ENCODE measurements at regions not wholly inside any gene's neighbourhood (a gene's known extent, or its start where the extent isn't known, plus 50 kb on each side); places are given as distances from the start of the nearest gene placed in this dataset.

GRCh38 chr5:158609333-158610050 lies 490.2 kb downstream of the EBF1 start:
- H3K27me3 ChIP-seq (ENCODE audit: low read depth), result no peaks in the 10 kb centered on the region
- intact Hi-C loops (cut with DNase I), result no loop called here
- no peaks in the 10 kb centered on the region for H3K9me3 ChIP-seq
- H3K36me3 ChIP-seq, result no peaks in the 10 kb centered on the region
- ATAC-seq (no peak), DNase-seq (no peak)
- no peaks in the 10 kb centered on the region for H3K4me1 ChIP-seq
- no peak overlapping the region for H3K27ac ChIP-seq
- no peak overlapping the region for H3K4me3 ChIP-seq
- TF ChIP-seq, protein P1, sequence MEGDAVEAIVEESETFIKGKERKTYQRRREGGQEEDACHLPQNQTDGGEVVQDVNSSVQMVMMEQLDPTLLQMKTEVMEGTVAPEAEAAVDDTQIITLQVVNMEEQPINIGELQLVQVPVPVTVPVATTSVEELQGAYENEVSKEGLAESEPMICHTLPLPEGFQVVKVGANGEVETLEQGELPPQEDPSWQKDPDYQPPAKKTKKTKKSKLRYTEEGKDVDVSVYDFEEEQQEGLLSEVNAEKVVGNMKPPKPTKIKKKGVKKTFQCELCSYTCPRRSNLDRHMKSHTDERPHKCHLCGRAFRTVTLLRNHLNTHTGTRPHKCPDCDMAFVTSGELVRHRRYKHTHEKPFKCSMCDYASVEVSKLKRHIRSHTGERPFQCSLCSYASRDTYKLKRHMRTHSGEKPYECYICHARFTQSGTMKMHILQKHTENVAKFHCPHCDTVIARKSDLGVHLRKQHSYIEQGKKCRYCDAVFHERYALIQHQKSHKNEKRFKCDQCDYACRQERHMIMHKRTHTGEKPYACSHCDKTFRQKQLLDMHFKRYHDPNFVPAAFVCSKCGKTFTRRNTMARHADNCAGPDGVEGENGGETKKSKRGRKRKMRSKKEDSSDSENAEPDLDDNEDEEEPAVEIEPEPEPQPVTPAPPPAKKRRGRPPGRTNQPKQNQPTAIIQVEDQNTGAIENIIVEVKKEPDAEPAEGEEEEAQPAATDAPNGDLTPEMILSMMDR (IDR thresholded peaks at IDR 0.05), result no peak

GRCh38 chr5:158607088-158607487 lies 492.6 kb downstream of the EBF1 start:
- no peaks in the 10 kb centered on the region for H3K9me3 ChIP-seq
- intact Hi-C loops (cut with DNase I), result no loop called here
- H3K27ac ChIP-seq, result no peak overlapping the region
- no peak for DNase-seq
- no peak for ATAC-seq
- H3K4me1 ChIP-seq, result no peaks in the 10 kb centered on the region
- no peaks in the 10 kb centered on the region for H3K36me3 ChIP-seq
- H3K4me3 ChIP-seq, result no peak overlapping the region
- no peaks in the 10 kb centered on the region for H3K27me3 ChIP-seq (ENCODE audit: low read depth)
- TF ChIP-seq, protein P1 (IDR thresholded peaks at IDR 0.05), result no peak

DNA sequence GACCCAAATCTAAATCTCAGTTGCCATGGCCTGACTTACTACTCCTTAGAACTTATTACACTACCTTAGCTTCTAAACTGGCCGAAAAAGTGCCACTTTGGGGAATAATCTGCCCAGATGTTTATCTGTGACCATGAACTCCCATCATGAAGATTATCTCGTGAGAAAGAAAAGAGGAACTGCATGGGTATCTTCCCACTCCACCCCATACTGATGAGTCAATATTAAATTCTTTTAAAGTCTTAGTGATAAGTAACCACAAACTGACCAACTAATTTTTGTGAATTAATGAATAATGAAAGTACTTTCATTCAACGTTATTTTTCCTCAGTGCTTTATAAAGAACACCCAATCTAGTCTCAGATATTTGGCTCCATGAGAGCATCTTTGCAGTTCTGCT lies 493.5 kb downstream of the EBF1 start:
- no peak for ATAC-seq
- Histone ChIP-seq H3K36me3 (no peaks in the 10 kb centered on the region), H3K4me3 (no peak overlapping the region), H3K27ac (no peak overlapping the region), H3K9me3 (no peaks in the 10 kb centered on the region), H3K4me1 (no peaks in the 10 kb centered on the region), H3K27me3 (ENCODE audit: low read depth) (no peaks in the 10 kb centered on the region)
- TF ChIP-seq, protein P1 (IDR thresholded peaks at IDR 0.05), result no peak
- intact Hi-C loops (cut with DNase I), result no loop called here
- DNase-seq, result no peak

GRCh38 chr5:158602981-158603380 lies 496.7 kb downstream of the EBF1 start:
- DNase-seq, result no peak
- intact Hi-C loops (cut with DNase I), result no loop called here
- H3K27ac ChIP-seq, result no peak overlapping the region
- no peaks in the 10 kb centered on the region for H3K4me1 ChIP-seq
- TF ChIP-seq, protein P1 (IDR thresholded peaks at IDR 0.05), result no peak
- H3K9me3 ChIP-seq, result no peaks in the 10 kb centered on the region
- no peaks in the 10 kb centered on the region for H3K36me3 ChIP-seq
- no peak overlapping the region for H3K4me3 ChIP-seq
- H3K27me3 ChIP-seq (ENCODE audit: low read depth), result no peaks in the 10 kb centered on the region
- ATAC-seq, result no peak

GRCh38 chr5:158601118-158601517 lies 498.6 kb downstream of the EBF1 start:
- Histone ChIP-seq H3K27me3 (ENCODE audit: low read depth) (no peaks in the 10 kb centered on the region), H3K36me3 (no peaks in the 10 kb centered on the region), H3K4me1 (no peaks in the 10 kb centered on the region), H3K9me3 (no peaks in the 10 kb centered on the region), H3K27ac (no peak overlapping the region), H3K4me3 (no peak overlapping the region)
- TF ChIP-seq, protein P1 (IDR thresholded peaks at IDR 0.05), result no peak
- intact Hi-C loops (cut with DNase I), result no loop called here
- no peak for ATAC-seq
- no peak for DNase-seq
